GM04504 (cell line): ENCODE measurements at regions not wholly inside any gene's neighbourhood (a gene's known extent, or its start where the extent isn't known, plus 50 kb on each side); places are given as distances from the start of the nearest gene placed in this dataset.
"Not testable (repeated sequence)": the region's sequence is repeated elsewhere in the genome, so short reads cannot be mapped to it uniquely, and the experiment has no call there.

Source experiments
- DNase-seq: peaks from one replicate; pipeline ENCODE4 v3.0.0-alpha.2; 2012; ENCODE audit warnings: low read depth

GRCh38 chr3:103495186-103495585 is 1060.4 kb downstream of the ZPLD1 start:
- DNase-seq: no peak

GRCh38 chr3:103499132-103499900 is 1064.5 kb downstream of the ZPLD1 start:
- no peak for DNase-seq

GRCh38 chr3:103499967-103500366 is 1065.2 kb downstream of the ZPLD1 start:
- no peak for DNase-seq

GRCh38 chr3:103510760-103511159 is 1075.9 kb downstream of the ZPLD1 start:
- no peak for DNase-seq

- DNase-seq: no peak
These were observed 1077.1 kb downstream of the ZPLD1 start for GRCh38 chr3:103511891-103512290.

- no peak for DNase-seq
These were observed 1077.8 kb downstream of the ZPLD1 start for GRCh38 chr3:103512595-103512994.

- no peak for DNase-seq
These were observed 1078.2 kb downstream of the ZPLD1 start for GRCh38 chr3:103513003-103513402.

GRCh38 chr3:103515116-103515515 is 1080.3 kb downstream of the ZPLD1 start:
- DNase-seq: no peak

- DNase-seq: no peak
These were observed 1082.1 kb downstream of the ZPLD1 start for GRCh38 chr3:103516950-103517349.

- DNase-seq: not testable (repeated sequence)
These were observed 1096.5 kb downstream of the ZPLD1 start for GRCh38 chr3:103531327-103531726.

GRCh38 chr3:103532986-103533385 is 1098.2 kb downstream of the ZPLD1 start:
- DNase-seq: no peak

- DNase-seq: no peak
These were observed 1119.6 kb downstream of the ZPLD1 start for GRCh38 chr3:103554451-103554850.

GRCh38 chr3:103564116-103564515 is 1129.3 kb downstream of the ZPLD1 start:
- DNase-seq: not testable (repeated sequence)

- no peak for DNase-seq
These were observed 1151.0 kb downstream of the ZPLD1 start for GRCh38 chr3:103585809-103586208.

GRCh38 chr3:103589770-103590169 is 1155.0 kb downstream of the ZPLD1 start:
- no peak for DNase-seq

- DNase-seq: no peak
These were observed 1166.0 kb downstream of the ZPLD1 start for GRCh38 chr3:103600844-103601243.

GRCh38 chr3:103601666-103602065 is 1166.9 kb downstream of the ZPLD1 start:
- no peak for DNase-seq

- no peak for DNase-seq
These were observed 1174.7 kb downstream of the ZPLD1 start for GRCh38 chr3:103609472-103609871.

GRCh38 chr3:103613397-103614156 is 1178.8 kb downstream of the ZPLD1 start:
- DNase-seq: no peak

- no peak for DNase-seq
These were observed 1179.9 kb downstream of the ZPLD1 start for GRCh38 chr3:103614719-103615118.

- DNase-seq: no peak
These were observed 1183.1 kb downstream of the ZPLD1 start for GRCh38 chr3:103617961-103618360.

- no peak for DNase-seq
These were observed 1189.5 kb downstream of the ZPLD1 start for GRCh38 chr3:103624271-103624670.

- DNase-seq: no peak
These were observed 1194.6 kb downstream of the ZPLD1 start for GRCh38 chr3:103629391-103629790.
